ENCODE measurements at regions not wholly inside any gene's neighbourhood (a gene's known extent, or its start where the extent isn't known, plus 50 kb on each side); places are given as distances from the start of the nearest gene placed in this dataset.
"Not testable (repeated sequence)": the region's sequence is repeated elsewhere in the genome, so short reads cannot be mapped to it uniquely, and the experiment has no call there.

- no peak for DNase-seq
These were observed 171.5 kb downstream of the ALDH8A1 start for GRCh38 chr6:134778431-134778830.

- DNase-seq = no peak
These were observed 175.7 kb downstream of the ALDH8A1 start for GRCh38 chr6:134774201-134774638.

- DNase-seq = no peak
These were observed 177.1 kb downstream of the ALDH8A1 start for GRCh38 chr6:134772671-134773360.

- no peak for DNase-seq
These were observed 181.0 kb downstream of the ALDH8A1 start for GRCh38 chr6:134768931-134769330.

GRCh38 chr6:134766497-134766896, 183.4 kb downstream of the ALDH8A1 start:
- DNase-seq = no peak

GRCh38 chr6:134764741-134765140, 185.2 kb downstream of the ALDH8A1 start:
- no peak for DNase-seq

- not testable (repeated sequence) for DNase-seq
These were observed 186.3 kb downstream of the ALDH8A1 start for GRCh38 chr6:134763575-134763974.

- DNase-seq = no peak
These were observed 191.3 kb downstream of the ALDH8A1 start for GRCh38 chr6:134758621-134759020.

- no peak for DNase-seq
These were observed 192.0 kb downstream of the ALDH8A1 start for GRCh38 chr6:134757911-134758361.

GRCh38 chr6:134756374-134757025, 193.4 kb downstream of the ALDH8A1 start:
- no peak for DNase-seq

GRCh38 chr6:134754013-134754690, 195.7 kb downstream of the ALDH8A1 start:
- no peak for DNase-seq

- no peak for DNase-seq
These were observed 196.9 kb downstream of the ALDH8A1 start for GRCh38 chr6:134753001-134753400.

GRCh38 chr6:134752445-134752844, 197.5 kb downstream of the ALDH8A1 start:
- DNase-seq = no peak

- DNase-seq = no peak
These were observed 199.2 kb downstream of the ALDH8A1 start for GRCh38 chr6:134750669-134751068.

- no peak for DNase-seq
These were observed 201.4 kb downstream of the ALDH8A1 start for GRCh38 chr6:134748484-134748883.

- DNase-seq = not testable (repeated sequence)
These were observed 202.7 kb downstream of the ALDH8A1 start for GRCh38 chr6:134747197-134747596.

- no peak for DNase-seq
These were observed 203.8 kb downstream of the ALDH8A1 start for GRCh38 chr6:134746140-134746539.

GRCh38 chr6:134745192-134745591, 204.7 kb downstream of the ALDH8A1 start:
- not testable (repeated sequence) for DNase-seq

GRCh38 chr6:134744301-134744700, 205.6 kb downstream of the ALDH8A1 start:
- DNase-seq = no peak

GRCh38 chr6:134741200-134741536, 208.7 kb downstream of the ALDH8A1 start:
- DNase-seq = no peak

GRCh38 chr6:134740473-134741199, 209.3 kb downstream of the ALDH8A1 start:
- no peak for DNase-seq

- DNase-seq = no peak
These were observed 209.9 kb downstream of the ALDH8A1 start for GRCh38 chr6:134740027-134740373.

GRCh38 chr6:134739299-134740026, 210.4 kb downstream of the ALDH8A1 start:
- DNase-seq = no peak

Measured in hematopoietic multipotent progenitor cell treated with erythropoietin and hydrocortisone succinate and interleukin-3 and kit ligand, for 8 days (in vitro differentiated cells).